Keratinocyte (primary cell): ENCODE measurements at regions not wholly inside any gene's neighbourhood (a gene's known extent, or its start where the extent isn't known, plus 50 kb on each side); places are given as distances from the start of the nearest gene placed in this dataset.
A peak's percentile ranks its signal among the peaks of the same experiment; 100 is the strongest.

ENCODE experiments used
- DNase-seq: peaks from one replicate; pipeline ENCODE4 v3.0.0-alpha.2; 2011; ENCODE audit warnings: low read depth, missing footprints, low spot score
- FAIRE-seq: peaks from 2 replicates; lab custom pipeline; 2011; peaks lifted over from hg19 to GRCh38; lab: Jason Lieb, UNC
- H2AFZ ChIP-seq: 2 replicates; pipeline ENCODE4 v1.6.0; 2012; ENCODE audit warnings: low read length, control low read depth, inconsistent platforms; ENCODE audit not compliant: control insufficient read depth
- H3K27ac ChIP-seq: 2 replicates; pipeline ENCODE4 v1.5.1; 2011; ENCODE audit warnings: low read length; ENCODE audit not compliant: control insufficient read depth, insufficient read depth
- H3K27me3 ChIP-seq: 3 replicates; pipeline ENCODE4 v1.6.0; 2011; ENCODE audit warnings: low read length; ENCODE audit not compliant: control insufficient read depth, insufficient read depth; ENCODE audit errors: extremely low read depth
- H3K36me3 ChIP-seq, 2 experiments: 2 replicates in 1 of 2; 3 replicates in 1 of 2; pipeline ENCODE4 v1.5.1; 2011; ENCODE audit warnings: low read length in 2 of 2, mild to moderate bottlenecking in 1 of 2; ENCODE audit not compliant: control insufficient read depth in 2 of 2, insufficient read depth in 2 of 2; ENCODE audit errors: extremely low read depth in 1 of 2
- H3K4me1 ChIP-seq: 3 replicates; pipeline ENCODE4 v1.5.1; 2011; ENCODE audit warnings: low read length; ENCODE audit not compliant: control insufficient read depth, insufficient read depth; ENCODE audit errors: extremely low read depth
- H3K4me2 ChIP-seq: 3 replicates; pipeline ENCODE4 v1.6.0; 2011; ENCODE audit warnings: low read depth, low read length; ENCODE audit not compliant: control insufficient read depth, insufficient read depth; ENCODE audit errors: extremely low read depth
- H3K4me3 ChIP-seq, 3 experiments: fragments of 200-600 bp in 1 of 3; sonication (generic) in 1 of 3; 2 replicates in 2 of 3; 3 replicates in 1 of 3; pipeline ENCODE4 v1.5.1; 2011 to 2016; ENCODE audit warnings: low read length in 3 of 3, mild to moderate bottlenecking in 3 of 3, control low read depth in 2 of 3, inconsistent platforms in 1 of 3, low read depth in 1 of 3, mixed read lengths in 1 of 3, mixed run types in 1 of 3, moderate library complexity in 1 of 3; ENCODE audit not compliant: control insufficient read depth in 2 of 3, insufficient read depth in 2 of 3; ENCODE audit errors: extremely low read depth in 1 of 3
- H3K79me2 ChIP-seq: 2 replicates; pipeline ENCODE4 v1.6.0; 2012; ENCODE audit warnings: low read length; ENCODE audit not compliant: control insufficient read depth, insufficient read depth
- H3K9ac ChIP-seq: 3 replicates; pipeline ENCODE4 v1.6.0; 2011; ENCODE audit warnings: low read length; ENCODE audit not compliant: control insufficient read depth, insufficient read depth; ENCODE audit errors: extremely low read depth
- H3K9me1 ChIP-seq: 3 replicates; pipeline ENCODE4 v1.6.0; 2011; ENCODE audit warnings: low read length; ENCODE audit not compliant: control insufficient read depth, insufficient read depth; ENCODE audit errors: extremely low read depth
- H3K9me3 ChIP-seq: 2 replicates; pipeline ENCODE4 v1.5.1; 2012; ENCODE audit warnings: low read depth, low read length; ENCODE audit not compliant: control insufficient read depth
- H4K20me1 ChIP-seq: 3 replicates; pipeline ENCODE4 v1.6.0; 2011; ENCODE audit warnings: low read length; ENCODE audit not compliant: control insufficient read depth, insufficient read depth; ENCODE audit errors: extremely low read depth
- EZH2 ChIP-seq: IDR thresholded peaks from one replicate; pipeline ENCODE4 v1.6.1; 2012; ENCODE audit warnings: inconsistent platforms, mild to moderate bottlenecking, low read length, moderate library complexity
- dilution Hi-C: fragments of 300-500 bp; cut with MboI; formaldehyde crosslinking; loops from one replicate; pipeline ENCODE4 v1.7.0; 2020; ENCODE audit warnings: low sequenced_read_pairs; ENCODE audit not compliant: extremely low pct_ligation_motif_present
- TF ChIP-seq, protein P1 (sequence below), 3 experiments: IDR thresholded peaks in 1 of 3; conservative IDR thresholded peaks in 1 of 3; optimal IDR thresholded peaks in 1 of 3; 2 replicates in 2 of 3; 3 replicates in 1 of 3; pipeline versions ENCODE3 to v1.5.1; 2011; ENCODE audit warnings: low read length in 3 of 3, mild to moderate bottlenecking in 3 of 3, moderate library complexity in 2 of 3, control low read depth in 1 of 3, inconsistent platforms in 1 of 3; ENCODE audit not compliant: insufficient read depth in 2 of 3; ENCODE audit errors: extremely low read depth in 1 of 3

DNA sequence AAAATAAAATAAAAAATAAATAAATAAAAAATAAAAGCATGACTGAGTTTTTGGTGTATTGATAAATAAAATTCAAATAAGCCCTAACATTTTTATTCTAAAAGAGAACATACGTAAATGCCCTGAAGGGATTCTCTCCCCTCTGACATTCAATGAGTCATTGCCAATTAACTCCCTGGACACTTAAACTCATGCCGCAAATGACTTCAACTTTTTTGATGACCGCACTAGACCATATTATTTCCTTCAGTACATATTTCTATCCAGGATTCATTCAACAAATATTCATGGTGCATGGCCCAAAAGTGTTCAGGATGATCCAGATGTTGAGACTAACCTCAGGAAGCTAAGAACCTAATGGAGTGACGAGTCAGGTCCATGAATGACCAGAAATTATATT, 195.9 kb upstream of the LRRN1 start:
- no peak for FAIRE-seq
- dilution Hi-C loops, result no loop called here

DNA sequence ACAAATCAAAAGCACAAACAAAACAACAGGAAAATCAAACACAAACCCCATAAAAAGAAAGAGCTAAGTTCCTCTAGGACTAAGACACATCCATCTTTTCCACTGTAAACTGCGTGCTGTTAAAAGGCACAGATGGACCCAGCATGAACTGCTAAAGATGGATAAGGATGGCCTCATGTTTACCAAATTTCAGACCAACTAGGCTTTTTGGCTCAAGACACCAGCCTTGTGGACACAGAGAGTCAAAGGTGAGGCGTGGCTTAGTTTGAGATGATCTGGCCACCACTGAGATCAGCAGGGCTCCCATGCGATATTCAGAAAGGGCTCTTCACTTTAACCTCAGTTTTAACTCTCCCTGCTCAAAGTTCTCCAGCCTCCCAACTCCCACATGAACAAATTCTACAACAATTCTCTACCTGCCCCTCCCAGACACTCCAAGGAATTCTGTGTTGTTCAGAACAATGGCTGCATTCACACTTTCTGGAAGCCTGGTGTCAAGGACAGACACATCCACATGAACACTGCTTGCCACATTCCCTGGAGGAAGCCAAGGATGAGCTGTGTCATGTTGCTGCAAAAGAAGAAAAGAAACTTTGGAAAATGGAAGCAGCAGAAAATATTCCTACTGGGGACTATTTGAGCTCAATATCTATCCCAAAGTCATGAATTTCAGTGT, 198.4 kb upstream of the LRRN1 start:
- no peaks in the 10 kb centered on the region for H3K27me3 ChIP-seq
- no peaks in the 10 kb centered on the region for H3K9me1 ChIP-seq
- no peak overlapping the region for H3K27ac ChIP-seq
- no peak for FAIRE-seq
- TF ChIP-seq EZH2, result no peak
- TF ChIP-seq, protein P1, sequence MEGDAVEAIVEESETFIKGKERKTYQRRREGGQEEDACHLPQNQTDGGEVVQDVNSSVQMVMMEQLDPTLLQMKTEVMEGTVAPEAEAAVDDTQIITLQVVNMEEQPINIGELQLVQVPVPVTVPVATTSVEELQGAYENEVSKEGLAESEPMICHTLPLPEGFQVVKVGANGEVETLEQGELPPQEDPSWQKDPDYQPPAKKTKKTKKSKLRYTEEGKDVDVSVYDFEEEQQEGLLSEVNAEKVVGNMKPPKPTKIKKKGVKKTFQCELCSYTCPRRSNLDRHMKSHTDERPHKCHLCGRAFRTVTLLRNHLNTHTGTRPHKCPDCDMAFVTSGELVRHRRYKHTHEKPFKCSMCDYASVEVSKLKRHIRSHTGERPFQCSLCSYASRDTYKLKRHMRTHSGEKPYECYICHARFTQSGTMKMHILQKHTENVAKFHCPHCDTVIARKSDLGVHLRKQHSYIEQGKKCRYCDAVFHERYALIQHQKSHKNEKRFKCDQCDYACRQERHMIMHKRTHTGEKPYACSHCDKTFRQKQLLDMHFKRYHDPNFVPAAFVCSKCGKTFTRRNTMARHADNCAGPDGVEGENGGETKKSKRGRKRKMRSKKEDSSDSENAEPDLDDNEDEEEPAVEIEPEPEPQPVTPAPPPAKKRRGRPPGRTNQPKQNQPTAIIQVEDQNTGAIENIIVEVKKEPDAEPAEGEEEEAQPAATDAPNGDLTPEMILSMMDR (optimal IDR thresholded peaks at IDR 0.05 in 1 of 3, IDR thresholded peaks at IDR 0.05 in 1 of 3, conservative IDR thresholded peaks at IDR 0.05 in 1 of 3; ENCODE audit: extremely low read depth in 1 of 3, insufficient read depth in 2 of 3, low read length in 3 of 3), result no peak
- H3K79me2 ChIP-seq, result no peaks in the 10 kb centered on the region
- H3K4me2 ChIP-seq, result no peak overlapping the region
- H3K9ac ChIP-seq, result no peak overlapping the region
- no peaks in the 10 kb centered on the region for H3K4me1 ChIP-seq
- H4K20me1 ChIP-seq, result no peaks in the 10 kb centered on the region
- H3K36me3 ChIP-seq, result no peaks in the 10 kb centered on the region
- dilution Hi-C loops, result no loop called here
- no peaks in the 10 kb centered on the region for H3K9me3 ChIP-seq
- DNase-seq, result no peak
- H3K4me3 ChIP-seq, result no peak overlapping the region
- H2AFZ ChIP-seq, result peak overlapping the region; percentile 9

More for the DNA sequence above, 195.9 kb upstream of the LRRN1 start:
- no peak overlapping the region for H3K4me3 ChIP-seq
- no peaks in the 10 kb centered on the region for H3K79me2 ChIP-seq
- H2AFZ ChIP-seq, result no peak overlapping the region
- no peaks in the 10 kb centered on the region for H3K27me3 ChIP-seq
- no peak overlapping the region for H3K27ac ChIP-seq
- H3K9me3 ChIP-seq, result no peaks in the 10 kb centered on the region
- TF ChIP-seq, protein P1 (optimal IDR thresholded peaks at IDR 0.05 in 1 of 3, IDR thresholded peaks at IDR 0.05 in 1 of 3, conservative IDR thresholded peaks at IDR 0.05 in 1 of 3; ENCODE audit: extremely low read depth in 1 of 3, insufficient read depth in 2 of 3, low read length in 3 of 3), result no peak
- no peak for TF ChIP-seq EZH2
- DNase-seq, result no peak
- no peaks in the 10 kb centered on the region for H4K20me1 ChIP-seq
- no peaks in the 10 kb centered on the region for H3K36me3 ChIP-seq
- H3K4me2 ChIP-seq, result no peak overlapping the region
- no peak overlapping the region for H3K9ac ChIP-seq
- H3K4me1 ChIP-seq, result no peaks in the 10 kb centered on the region
- H3K9me1 ChIP-seq, result no peaks in the 10 kb centered on the region
